Endodermal cell (in vitro differentiated cells): ENCODE measurements at regions not wholly inside any gene's neighbourhood (a gene's known extent, or its start where the extent isn't known, plus 50 kb on each side); places are given as distances from the start of the nearest gene placed in this dataset.

Experiments
- DNase-seq: peaks from one replicate; pipeline ENCODE4 v3.0.0-alpha.2; 2017
- H3K27ac ChIP-seq: 2 replicates; pipeline ENCODE4 v1.5.1; 2013; ENCODE audit warnings: mild to moderate bottlenecking, low read depth, low read length, moderate library complexity
- H3K27me3 ChIP-seq: 2 replicates; pipeline ENCODE4 v1.6.1; 2013; ENCODE audit warnings: mild to moderate bottlenecking, low read length, moderate library complexity; ENCODE audit not compliant: insufficient read depth, control insufficient read depth, poor library complexity, severe bottlenecking
- H3K36me3 ChIP-seq: 2 replicates; pipeline ENCODE4 v1.7.0; 2013; ENCODE audit warnings: mild to moderate bottlenecking, low read length, moderate library complexity; ENCODE audit not compliant: control insufficient read depth, insufficient read depth
- H3K4me1 ChIP-seq: one replicate; pipeline ENCODE4 v1.7.0; 2013; ENCODE audit warnings: low read length; ENCODE audit not compliant: control insufficient read depth, insufficient read depth
- H3K4me3 ChIP-seq: 2 replicates; pipeline ENCODE4 v1.5.1; 2013; ENCODE audit warnings: mild to moderate bottlenecking, low read length, moderate library complexity
- H3K9ac ChIP-seq: 2 replicates; pipeline ENCODE4 v1.6.1; 2013; ENCODE audit warnings: mild to moderate bottlenecking, low read length, moderate library complexity; ENCODE audit not compliant: poor library complexity, severe bottlenecking; ENCODE audit errors: extremely low read depth
- H3K9me3 ChIP-seq: 2 replicates; pipeline ENCODE4 v1.6.1; 2013; ENCODE audit warnings: mild to moderate bottlenecking, low read length, moderate library complexity; ENCODE audit not compliant: control insufficient read depth
- H3K27ac Mint-ChIP-seq: 2 replicates; pipeline ENCODE4 v1.8.0; 2020; ENCODE audit warnings: mixed read lengths
- H3K27me3 Mint-ChIP-seq: 2 replicates; pipeline ENCODE4 v1.8.0; 2021; ENCODE audit warnings: mild to moderate bottlenecking, mixed read lengths; ENCODE audit not compliant: insufficient read depth
- H3K36me3 Mint-ChIP-seq: 2 replicates; pipeline ENCODE4 v1.8.0; 2020; ENCODE audit warnings: low read depth, mixed read lengths
- H3K4me1 Mint-ChIP-seq: 2 replicates; pipeline ENCODE4 v1.8.0; 2020; ENCODE audit warnings: mixed read lengths
- H3K4me3 Mint-ChIP-seq: 2 replicates; pipeline ENCODE4 v1.8.0; 2020; ENCODE audit warnings: mild to moderate bottlenecking, moderate library complexity, mixed read lengths
- H3K9me3 Mint-ChIP-seq: 2 replicates; pipeline ENCODE4 v1.8.0; 2020; ENCODE audit warnings: mild to moderate bottlenecking, mixed read lengths
- WGBS, 2 experiments: methylation state at CpG; one replicate each; pipeline versions ENCODE4 v1.1.5 to v1.1.7; 2013; ENCODE audit warnings: missing lambda C conversion rate in 2 of 2, mixed read lengths in 1 of 2; ENCODE audit not compliant: insufficient coverage in 1 of 2, insufficient read length in 1 of 2; 5-methylcytosine and 5-hydroxymethylcytosine counted together
- TF ChIP-seq, protein P1 (sequence below): fragments of 200-600 bp; sonication (generic); conservative IDR thresholded peaks from 2 replicates; pipeline ENCODE4 v1.5.0; 2021; ENCODE audit warnings: antibody characterized with exemption, mild to moderate bottlenecking

DNA sequence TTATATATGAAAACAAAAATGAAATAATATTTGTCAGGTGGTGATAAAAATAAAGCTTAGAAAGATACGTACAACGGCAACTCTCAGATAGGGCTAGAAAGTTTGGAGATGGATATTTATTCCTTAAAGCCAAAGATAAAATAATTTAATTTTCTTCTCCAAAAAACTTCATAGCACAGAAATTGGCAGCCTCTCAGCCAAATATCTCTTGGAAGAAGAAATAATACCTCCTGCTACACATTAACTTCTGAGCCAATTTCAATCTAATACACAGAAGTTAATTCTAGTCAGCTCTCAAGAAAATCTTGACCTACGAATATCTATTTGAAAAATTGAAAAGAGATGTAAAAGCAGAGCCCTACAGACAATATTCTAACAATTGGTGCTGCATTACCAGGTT is 122.4 kb downstream of the TES start:
- H3K9ac ChIP-seq = no peak overlapping the region
- H3K36me3 ChIP-seq = no peaks in the 10 kb centered on the region
- no peaks in the 10 kb centered on the region for H3K9me3 ChIP-seq
- H3K27me3 ChIP-seq = no peaks in the 10 kb centered on the region
- H3K4me3 ChIP-seq = no peak overlapping the region
- no peak overlapping the region for H3K27ac Mint-ChIP-seq
- H3K27ac ChIP-seq = no peak overlapping the region
- no peaks in the 10 kb centered on the region for H3K4me1 ChIP-seq
- H3K4me3 Mint-ChIP-seq = no peak overlapping the region
- H3K9me3 Mint-ChIP-seq = no peaks in the 10 kb centered on the region
- no peaks in the 10 kb centered on the region for H3K27me3 Mint-ChIP-seq
- 100% methylated on average over 1 of the region's 3 CpGs; no CpG with 5 or more reads in 1 of the 2 experiments for WGBS, 2 experiments
- DNase-seq = no peak
- peaks cover 8% of the 10 kb centered on the region for H3K4me1 Mint-ChIP-seq
- TF ChIP-seq, protein P1, sequence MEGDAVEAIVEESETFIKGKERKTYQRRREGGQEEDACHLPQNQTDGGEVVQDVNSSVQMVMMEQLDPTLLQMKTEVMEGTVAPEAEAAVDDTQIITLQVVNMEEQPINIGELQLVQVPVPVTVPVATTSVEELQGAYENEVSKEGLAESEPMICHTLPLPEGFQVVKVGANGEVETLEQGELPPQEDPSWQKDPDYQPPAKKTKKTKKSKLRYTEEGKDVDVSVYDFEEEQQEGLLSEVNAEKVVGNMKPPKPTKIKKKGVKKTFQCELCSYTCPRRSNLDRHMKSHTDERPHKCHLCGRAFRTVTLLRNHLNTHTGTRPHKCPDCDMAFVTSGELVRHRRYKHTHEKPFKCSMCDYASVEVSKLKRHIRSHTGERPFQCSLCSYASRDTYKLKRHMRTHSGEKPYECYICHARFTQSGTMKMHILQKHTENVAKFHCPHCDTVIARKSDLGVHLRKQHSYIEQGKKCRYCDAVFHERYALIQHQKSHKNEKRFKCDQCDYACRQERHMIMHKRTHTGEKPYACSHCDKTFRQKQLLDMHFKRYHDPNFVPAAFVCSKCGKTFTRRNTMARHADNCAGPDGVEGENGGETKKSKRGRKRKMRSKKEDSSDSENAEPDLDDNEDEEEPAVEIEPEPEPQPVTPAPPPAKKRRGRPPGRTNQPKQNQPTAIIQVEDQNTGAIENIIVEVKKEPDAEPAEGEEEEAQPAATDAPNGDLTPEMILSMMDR = no peak
- H3K36me3 Mint-ChIP-seq = no peaks in the 10 kb centered on the region

DNA sequence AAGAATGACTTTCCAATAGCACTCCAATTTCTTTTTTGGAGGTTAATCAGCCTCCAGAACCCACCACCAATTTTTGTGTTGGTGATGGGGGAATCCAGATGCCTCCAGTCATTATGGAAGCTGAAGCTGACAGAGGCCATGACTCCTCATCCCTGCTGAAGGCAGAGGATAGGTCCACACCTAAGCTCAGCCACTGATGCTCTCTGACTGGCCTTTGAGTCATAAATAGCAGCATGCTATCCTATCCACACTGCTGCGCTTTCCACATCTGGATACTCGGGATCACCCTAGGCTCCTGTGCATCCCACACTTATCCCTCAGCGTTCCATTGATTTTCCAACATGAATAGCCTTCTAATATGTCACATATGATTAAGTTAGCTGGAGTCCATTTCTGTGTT is 124.2 kb downstream of the TES start:
- H3K27ac Mint-ChIP-seq = no peak overlapping the region
- no peak for DNase-seq
- Histone ChIP-seq H3K9me3 (no peaks in the 10 kb centered on the region), H3K9ac (no peak overlapping the region), H3K27ac (no peak overlapping the region), H3K36me3 (no peaks in the 10 kb centered on the region), H3K27me3 (no peaks in the 10 kb centered on the region), H3K4me1 (peaks cover 3% of the 10 kb centered on the region), H3K4me3 (no peak overlapping the region)
- 90 to 95% methylated on average over 2 to 3 of the region's 3 CpGs for WGBS, 2 experiments
- no peaks in the 10 kb centered on the region for H3K9me3 Mint-ChIP-seq
- H3K4me3 Mint-ChIP-seq = no peak overlapping the region
- TF ChIP-seq, protein P1 = no peak
- H3K36me3 Mint-ChIP-seq = no peaks in the 10 kb centered on the region
- peaks cover 10% of the 10 kb centered on the region for H3K4me1 Mint-ChIP-seq
- no peaks in the 10 kb centered on the region for H3K27me3 Mint-ChIP-seq

DNA sequence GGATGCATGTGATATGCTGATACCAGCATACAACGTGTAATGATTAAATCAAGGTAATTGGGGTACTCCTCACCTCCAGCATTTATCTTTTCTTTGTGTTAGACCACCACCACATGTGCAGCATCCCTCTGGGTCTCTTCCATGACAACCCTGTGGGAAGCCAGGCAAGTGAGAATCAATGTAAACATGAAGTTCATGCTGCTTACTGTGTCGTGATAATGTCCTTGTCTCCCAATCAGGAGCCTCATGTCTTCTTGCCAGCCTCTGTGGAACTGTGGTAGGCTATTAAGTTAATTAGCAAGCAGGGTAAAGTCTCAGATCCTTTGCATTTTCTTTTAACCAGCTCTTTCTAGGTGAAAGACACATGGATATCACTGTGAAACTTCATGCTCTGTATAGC is 126.7 kb downstream of the TES start:
- Histone ChIP-seq H3K4me1 (peaks cover 3% of the 10 kb centered on the region), H3K9ac (no peak overlapping the region), H3K9me3 (no peaks in the 10 kb centered on the region), H3K4me3 (no peak overlapping the region), H3K27ac (no peak overlapping the region), H3K36me3 (no peaks in the 10 kb centered on the region), H3K27me3 (no peaks in the 10 kb centered on the region)
- Mint-ChIP-seq H3K4me1 (peaks cover 12% of the 10 kb centered on the region), H3K36me3 (no peaks in the 10 kb centered on the region), H3K27me3 (no peaks in the 10 kb centered on the region), H3K9me3 (no peaks in the 10 kb centered on the region), H3K4me3 (no peak overlapping the region), H3K27ac (no peak overlapping the region)
- TF ChIP-seq, protein P1 = no peak
- peak; percentile 57 for DNase-seq
- 44 to 69% methylated on average over 1 to 2 of the region's 2 CpGs for WGBS, 2 experiments
